Spleen (tissue), 11 donors: ENCODE measurements at regions not wholly inside any gene's neighbourhood (a gene's known extent, or its start where the extent isn't known, plus 50 kb on each side); places are given as distances from the start of the nearest gene placed in this dataset.

Source experiments
- DNase-seq: peaks from one replicate; pipeline ENCODE4 v3.0.0-alpha.2; 2020
- H3K27ac ChIP-seq, 8 donors: fragments of 200-600 bp; sonication (generic) in 7 of 8; 1 replicate in 4 of 8; 2 replicates in 4 of 8; pipeline versions ENCODE4 v1.5.0 to v1.8.0; 2016 to 2021; ENCODE audit warnings: inconsistent platforms in 4 of 8, mild to moderate bottlenecking in 4 of 8, moderate library complexity in 1 of 8
- H3K27me3 ChIP-seq, 7 donors: fragments of 200-600 bp; sonication (generic) in 6 of 7; replicated peaks in 1 of 7; 1 replicate in 4 of 7; 2 replicates in 3 of 7; pipeline versions ENCODE4 v1.5.0 to v1.8.0; 2016 to 2021; ENCODE audit warnings: inconsistent platforms in 3 of 7, mild to moderate bottlenecking in 1 of 7
- H3K36me3 ChIP-seq, 6 donors: fragments of 200-600 bp; sonication (generic) in 5 of 6; 1 replicate in 4 of 6; 2 replicates in 2 of 6; pipeline versions ENCODE4 v1.5.0 to v1.8.0; 2016 to 2021; ENCODE audit warnings: inconsistent platforms in 2 of 6
- H3K4me1 ChIP-seq, 6 donors: fragments of 200-600 bp; sonication (generic) in 5 of 6; 1 replicate in 3 of 6; 2 replicates in 3 of 6; pipeline versions ENCODE4 v1.5.0 to v1.8.0; 2016 to 2021; ENCODE audit warnings: inconsistent platforms in 3 of 6
- H3K4me3 ChIP-seq, 8 donors: fragments of 200-600 bp; sonication (generic) in 7 of 8; 1 replicate in 4 of 8; 2 replicates in 4 of 8; pipeline versions ENCODE4 v1.5.0 to v1.8.0; 2016 to 2021; ENCODE audit warnings: inconsistent platforms in 4 of 8, mild to moderate bottlenecking in 4 of 8, moderate library complexity in 2 of 8
- H3K9me3 ChIP-seq, 8 donors: fragments of 200-600 bp; sonication (generic) in 7 of 8; 1 replicate in 4 of 8; 2 replicates in 4 of 8; pipeline versions ENCODE4 v1.5.0 to v1.8.0; 2016 to 2021; ENCODE audit warnings: inconsistent platforms in 4 of 8
- CTCF ChIP-seq, 11 experiments: fragments of 200-600 bp in 7 of 11; fragments of 450-650 bp in 4 of 11; sonication (generic) in 4 of 11; IDR thresholded peaks in 8 of 11; conservative IDR thresholded peaks in 3 of 11; 1 replicate in 7 of 11; 2 replicates in 4 of 11; pipeline versions ENCODE4 v1.4.0 to v1.8.0; 2016 to 2021; ENCODE audit warnings: antibody characterized with exemption in 11 of 11, inconsistent platforms in 4 of 11, mild to moderate bottlenecking in 1 of 11
- POLR2A ChIP-seq, 3 donors: fragments of 450-650 bp; IDR thresholded peaks; one replicate each; pipeline ENCODE4 v1.5.1; 2017; ENCODE audit warnings: antibody characterized with exemption in 3 of 3, mild to moderate bottlenecking in 1 of 3
- POLR2AphosphoS5 ChIP-seq, 3 donors: sonication (generic); formaldehyde crosslinking; IDR thresholded peaks; one replicate each; pipeline ENCODE4 v1.5.1; 2017; ENCODE audit warnings: antibody characterized with exemption in 3 of 3
- WGBS, 5 donors: extraction: QIAGEN DNeasy Blood & Tissue Kit in 3 of 5; methylation state at CpG; one replicate each; pipeline versions ENCODE4 v1.1.5 to v1.1.7; 2013 to 2018; 5-methylcytosine and 5-hydroxymethylcytosine counted together
- intact Hi-C: fragments of 100-400 bp; cut with DNase I; formaldehyde crosslinking; loops from one replicate; pipeline ENCODE4 v1.15.0; 2023; ENCODE audit warnings: low total_unique reads
- donor health status: healthy with polysubstance abuse.
- donor health status: DM: no; HTN: no; CAD: no; lungs with moderate emphysema.
- donor health status: DM: no; HTN: no; CAD: no.
- donor health status: Bipolar disorder and iron deficiency.
- donor health status: healthy.
- donor health status: DM: no; HTN: no; CAD: no.
- donor health status: DM: yes; HTN: yes; CAD: no.

GRCh38 chr15:37731146-37731746 is 203.2 kb upstream of the TMCO5A start:
- H3K9me3 ChIP-seq, result no peaks in the 10 kb centered on the region
- no peaks in the 10 kb centered on the region for H3K27me3 ChIP-seq
- intact Hi-C loops, result no loop called here
- no peaks in the 10 kb centered on the region for H3K36me3 ChIP-seq
- H3K27ac ChIP-seq, result no peak overlapping the region
- WGBS, 5 donors, result 78 to 84% (median 80%) methylated on average over 5 of the region's 5 CpGs
- no peak for DNase-seq
- H3K4me1 ChIP-seq, result no peaks in the 10 kb centered on the region
- no peak overlapping the region for H3K4me3 ChIP-seq
- TF ChIP-seq POLR2A (IDR thresholded peaks at IDR 0.05) (no peak), POLR2AphosphoS5 (IDR thresholded peaks at IDR 0.05) (no peak), CTCF (IDR thresholded peaks at IDR 0.05 in 8 of 11, conservative IDR thresholded peaks at IDR 0.05 in 3 of 11) (no peak)

- intact Hi-C loops, result no loop called here
These were observed 200.8 kb upstream of the TMCO5A start for GRCh38 chr15:37733628-37734027.

DNA sequence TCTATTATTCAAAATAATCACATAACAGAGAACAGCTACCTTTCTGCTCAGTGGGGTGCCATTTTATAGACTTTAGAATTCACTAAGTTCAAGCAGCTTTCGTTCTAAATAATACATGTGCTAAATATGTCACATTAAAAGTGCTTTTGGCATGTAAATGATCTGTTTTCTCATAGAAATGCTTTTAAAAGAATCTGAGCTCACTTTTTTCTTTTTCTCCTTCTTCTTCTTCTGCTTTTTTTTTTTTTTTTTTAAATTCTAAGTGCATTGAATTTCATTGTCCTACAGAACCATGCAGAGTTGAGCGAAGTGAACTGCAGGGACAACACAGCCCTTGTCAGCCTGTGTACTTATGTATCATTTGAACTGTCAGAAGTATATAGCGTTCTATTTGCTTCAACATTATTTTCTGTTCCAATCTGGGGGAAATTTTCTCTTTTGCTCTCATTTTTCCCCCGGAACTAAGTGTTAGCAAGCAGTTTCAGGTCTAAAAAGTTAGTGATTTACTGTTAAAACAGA is 193.8 kb upstream of the TMCO5A start:
- intact Hi-C loops, result no loop called here
- H3K9me3 ChIP-seq, result no peaks in the 10 kb centered on the region
- peaks cover 0 to 5% (median 0%) of the 10 kb centered on the region in 7 donors for H3K27me3 ChIP-seq
- H3K4me3 ChIP-seq, result no peak overlapping the region
- H3K4me1 ChIP-seq, result no peaks in the 10 kb centered on the region
- WGBS, 5 donors, result 68 to 85% (median 75%) methylated on average over 4 of the region's 4 CpGs
- no peak for DNase-seq
- TF ChIP-seq POLR2AphosphoS5 (IDR thresholded peaks at IDR 0.05), result no peak
- TF ChIP-seq CTCF (IDR thresholded peaks at IDR 0.05 in 8 of 11, conservative IDR thresholded peaks at IDR 0.05 in 3 of 11), result no peak
- no peak for TF ChIP-seq POLR2A (IDR thresholded peaks at IDR 0.05)
- H3K36me3 ChIP-seq, result no peaks in the 10 kb centered on the region
- no peak overlapping the region for H3K27ac ChIP-seq

More at GRCh38 chr15:37733628-37734027, 200.8 kb upstream of the TMCO5A start:
- Histone ChIP-seq H3K9me3 (no peaks in the 10 kb centered on the region), H3K4me1 (no peaks in the 10 kb centered on the region), H3K27me3 (no peaks in the 10 kb centered on the region), H3K4me3 (no peak overlapping the region), H3K36me3 (no peaks in the 10 kb centered on the region), H3K27ac (no peak overlapping the region)
- TF ChIP-seq POLR2AphosphoS5 (IDR thresholded peaks at IDR 0.05), result no peak
- no peak for TF ChIP-seq CTCF (IDR thresholded peaks at IDR 0.05 in 8 of 11, conservative IDR thresholded peaks at IDR 0.05 in 3 of 11)
- no peak for TF ChIP-seq POLR2A (IDR thresholded peaks at IDR 0.05)
- DNase-seq, result no peak
- 82 to 97% (median 88%) methylated on average over 5 of the region's 5 CpGs for WGBS, 5 donors

GRCh38 chr15:37743826-37744225 is 190.6 kb upstream of the TMCO5A start:
- Histone ChIP-seq H3K4me1 (no peaks in the 10 kb centered on the region), H3K27ac (no peak overlapping the region), H3K27me3 (peaks cover 0 to 5% (median 0%) of the 10 kb centered on the region in 7 donors), H3K9me3 (peaks cover 0 to 9% (median under 1%) of the 10 kb centered on the region in 8 donors), H3K36me3 (no peaks in the 10 kb centered on the region), H3K4me3 (no peak overlapping the region)
- 85 to 92% (median 88%) methylated on average over 3 of the region's 3 CpGs for WGBS, 5 donors
- TF ChIP-seq POLR2A (IDR thresholded peaks at IDR 0.05) (no peak), CTCF (IDR thresholded peaks at IDR 0.05 in 8 of 11, conservative IDR thresholded peaks at IDR 0.05 in 3 of 11) (no peak)
- no peak for DNase-seq
- intact Hi-C loops, result no loop called here
